GM12878 (cell line): ENCODE measurements at regions not wholly inside any gene's neighbourhood (a gene's known extent, or its start where the extent isn't known, plus 50 kb on each side); places are given as distances from the start of the nearest gene placed in this dataset.

ENCODE experiments used
- ATAC-seq: fragments of 200-7000 bp; cut with Tn5 transposase; 3 replicates; pipeline ENCODE4 v1.9.1; 2020; ENCODE audit warnings: mild to moderate bottlenecking, moderate library complexity
- BruUV-seq: library from RNA; stranded (reverse); fragments of 400-500 nt; replicated peaks from 2 replicates; lab custom pipeline; 2021; lab: Mats Ljungman, UMichigan
- CTCF ChIA-PET: fragments of 300-600 bp; sonication (Branson Sonifier 250); formaldehyde crosslinking; extraction: SDS; loops from one replicate; lab custom pipeline; 2021; ENCODE audit warnings: inconsistent platforms; lab: Yijun Ruan, JAX
- POLR2A ChIA-PET: fragments of 350-600 bp; formaldehyde crosslinking; extraction: SDS; loops from one replicate; lab custom pipeline; 2021; ENCODE audit warnings: inconsistent platforms; lab: Charles Lee
- RAD21 ChIA-PET: fragments of 300-600 bp; sonication (Branson Sonifier 250); formaldehyde crosslinking; loops from one replicate; lab custom pipeline; 2023; ENCODE audit warnings: antibody characterized with exemption; ENCODE audit not compliant: unreplicated experiment; lab: Charles Lee
- SMC1A ChIA-PET: fragments of 300-600 bp; sonication (Branson Sonifier 250); formaldehyde crosslinking; loops from one replicate; lab custom pipeline; 2023; ENCODE audit not compliant: unreplicated experiment, uncharacterized antibody; lab: Charles Lee
- DNase-seq: peaks from one replicate; pipeline ENCODE4 v3.0.0-alpha.2; 2011; ENCODE audit warnings: low read depth, low spot score
- FAIRE-seq: peaks from 3 replicates; lab custom pipeline; 2011; peaks lifted over from hg19 to GRCh38; lab: Jason Lieb, UNC
- H2AFZ ChIP-seq: 2 replicates; pipeline ENCODE4 v1.6.0; 2011; ENCODE audit warnings: low read depth, low read length, control low read depth; ENCODE audit not compliant: control insufficient read depth
- H3K27ac ChIP-seq: 2 replicates; pipeline ENCODE4 v1.5.1; 2011; ENCODE audit warnings: control low read depth; ENCODE audit not compliant: control insufficient read depth, insufficient read depth
- H3K27me3 ChIP-seq, 2 experiments: replicated peaks in 1 of 2; 2 replicates each; pipeline versions ENCODE4 v1.6.0 to v1.6.1; 2011; ENCODE audit warnings: low read length in 1 of 2; ENCODE audit not compliant: control insufficient read depth in 2 of 2, insufficient read depth in 2 of 2
- H3K36me3 ChIP-seq, 2 experiments: 2 replicates each; pipeline ENCODE4 v1.5.1; 2011; ENCODE audit warnings: low read length in 1 of 2; ENCODE audit not compliant: control insufficient read depth in 2 of 2, insufficient read depth in 2 of 2
- H3K4me1 ChIP-seq: 2 replicates; pipeline ENCODE4 v1.6.1; 2011; ENCODE audit warnings: mild to moderate bottlenecking, low read length, moderate library complexity, mixed read lengths; ENCODE audit not compliant: control insufficient read depth, insufficient read depth
- H3K4me2 ChIP-seq: 2 replicates; pipeline ENCODE4 v1.6.0; 2011; ENCODE audit warnings: control low read depth; ENCODE audit not compliant: control insufficient read depth, insufficient read depth
- H3K4me3 ChIP-seq: fragments of 200-600 bp; sonication (generic); 2 replicates; pipeline ENCODE4 v1.5.1; 2016
- H3K79me2 ChIP-seq: 2 replicates; pipeline ENCODE4 v1.6.0; 2011; ENCODE audit warnings: low read length; ENCODE audit not compliant: control insufficient read depth, insufficient read depth
- H3K9ac ChIP-seq: 2 replicates; pipeline ENCODE4 v1.8.0; 2011; ENCODE audit warnings: low read length, control low read depth, mixed read lengths; ENCODE audit not compliant: control insufficient read depth, insufficient read depth
- H3K9me3 ChIP-seq: replicated peaks from 3 replicates; pipeline ENCODE4 v1.5.1; 2011; ENCODE audit warnings: mild to moderate bottlenecking, low read length; ENCODE audit not compliant: control insufficient read depth, insufficient read depth
- H4K20me1 ChIP-seq: 2 replicates; pipeline ENCODE4 v1.6.0; 2011; ENCODE audit not compliant: control insufficient read depth, insufficient read depth
- ASH2L ChIP-seq: fragments of 300-600, 200-600 bp; sonication (generic); IDR thresholded peaks from 2 replicates; pipeline ENCODE4 v1.6.1; 2017; ENCODE audit warnings: low read depth, mild to moderate bottlenecking, borderline replicate concordance
- ATF7 ChIP-seq: fragments of 450-650 bp; IDR thresholded peaks from 2 replicates; pipeline ENCODE4 v1.6.1; 2016; ENCODE audit warnings: low read depth, mild to moderate bottlenecking
- CBX5 ChIP-seq: sonication (generic); IDR thresholded peaks from 2 replicates; pipeline ENCODE4 v1.6.1; 2016; ENCODE audit warnings: low read depth, moderate library complexity, mild to moderate bottlenecking, inconsistent platforms
- CREB1 ChIP-seq: IDR thresholded peaks from 2 replicates; pipeline ENCODE4 v1.6.1; 2012; ENCODE audit warnings: low read depth, mild to moderate bottlenecking, inconsistent platforms
- E4F1 ChIP-seq: fragments of 450-650 bp; IDR thresholded peaks from 2 replicates; pipeline ENCODE4 v1.6.1; 2018; ENCODE audit warnings: borderline replicate concordance, mild to moderate bottlenecking; ENCODE audit not compliant: partially characterized antibody
- FOXM1 ChIP-seq: IDR thresholded peaks from 2 replicates; pipeline ENCODE4 v1.6.1; 2012; ENCODE audit warnings: low read depth, mild to moderate bottlenecking, inconsistent platforms, low read length, moderate library complexity
- HDAC6 ChIP-seq: fragments of 200-600 bp; sonication (generic); IDR thresholded peaks from one replicate; pipeline ENCODE4 v1.8.0; 2017; ENCODE audit warnings: antibody characterized with exemption; ENCODE audit not compliant: unreplicated experiment
- MEF2A ChIP-seq: IDR thresholded peaks from 2 replicates; pipeline ENCODE4 v1.6.1; 2011; ENCODE audit warnings: low read depth, mild to moderate bottlenecking, low read length, moderate library complexity; ENCODE audit not compliant: insufficient read depth
- NR2C1 ChIP-seq: fragments of 450-650 bp; IDR thresholded peaks from 2 replicates; pipeline ENCODE4 v1.6.1; 2017; ENCODE audit warnings: antibody characterized with exemption, mild to moderate bottlenecking, moderate library complexity
- POLR2A ChIP-seq: IDR thresholded peaks from 2 replicates; pipeline ENCODE4 v1.6.1; 2011; ENCODE audit warnings: low read depth, mild to moderate bottlenecking, low read length
- RB1 ChIP-seq: fragments of 450-650 bp; formaldehyde crosslinking; IDR thresholded peaks from 2 replicates; pipeline ENCODE4 v1.6.1; 2017; ENCODE audit warnings: mild to moderate bottlenecking, borderline replicate concordance
- RBBP5 ChIP-seq: fragments of 200-600 bp; sonication (generic); conservative IDR thresholded peaks from 2 replicates; pipeline ENCODE4 v1.6.1; 2016
- SMAD1 ChIP-seq: fragments of 450-650 bp; IDR thresholded peaks from 2 replicates; pipeline ENCODE4 v1.6.1; 2018; ENCODE audit warnings: mild to moderate bottlenecking, low read depth; ENCODE audit not compliant: partially characterized antibody
- SMAD5 ChIP-seq: IDR thresholded peaks from 2 replicates; pipeline ENCODE4 v1.6.1; 2016; ENCODE audit warnings: antibody characterized with exemption, low read depth
- SREBF2 ChIP-seq: IDR thresholded peaks from 2 replicates; pipeline ENCODE4 v1.6.1; 2012; ENCODE audit warnings: mild to moderate bottlenecking, low read length
- YY1 ChIP-seq: IDR thresholded peaks from 2 replicates; pipeline ENCODE4 v1.6.1; 2011; ENCODE audit warnings: low read depth, mild to moderate bottlenecking, low read length
- ZNF217 ChIP-seq: fragments of 450-650 bp; IDR thresholded peaks from 2 replicates; pipeline ENCODE4 v1.6.1; 2017; ENCODE audit warnings: antibody characterized with exemption, mild to moderate bottlenecking
- ZSCAN29 ChIP-seq: fragments of 450-650 bp; IDR thresholded peaks from 2 replicates; pipeline ENCODE4 v1.6.1; 2017; ENCODE audit warnings: mild to moderate bottlenecking, moderate library complexity
- WGBS: methylation state at CpG from one replicate; pipeline ENCODE4 v1.1.6; 2016; ENCODE audit warnings: low lambda C conversion rate; ENCODE audit not compliant: insufficient replicate concordance, insufficient coverage; ENCODE audit errors: missing lambda C conversion rate; 5-methylcytosine and 5-hydroxymethylcytosine counted together
- in situ Hi-C: fragments of 300-500 bp; cut with MboI; formaldehyde crosslinking; loops from 9 replicates; pipeline ENCODE4 v1.14.3; 2018; ENCODE audit warnings: mixed read lengths
- intact Hi-C: fragments of 100-400 bp; cut with micrococcal nuclease; formaldehyde crosslinking; loops from one replicate; pipeline ENCODE4 v1.14.2; 2022; ENCODE audit not compliant: unreplicated experiment

GRCh38 chr2:6760132-6760531 is 105.6 kb downstream of the CMPK2 start:
- no peaks in the 10 kb centered on the region for H3K79me2 ChIP-seq
- TF ChIP-seq CREB1, result no peak
- TF ChIP-seq SMAD5, result no peak
- TF ChIP-seq ZSCAN29, result no peak
- TF ChIP-seq RBBP5, result no peak
- TF ChIP-seq, all 136 proteins: peak for 0
- ChIA-PET SMC1A (no interaction called here), CTCF (no interaction called here), RAD21 (no interaction called here), POLR2A (no interaction called here)
- H3K36me3 ChIP-seq, result no peaks in the 10 kb centered on the region
- no peak overlapping the region for H3K9ac ChIP-seq
- H3K4me3 ChIP-seq, result no peak overlapping the region
- no peak overlapping the region for H2AFZ ChIP-seq
- H3K9me3 ChIP-seq, result no peaks in the 10 kb centered on the region
- intact Hi-C loops (no loop called here), in situ Hi-C loops (no loop called here)
- 50% methylated on average over 5 of the region's 5 CpGs for WGBS
- DNase-seq, result no peak
- H3K27ac ChIP-seq, result no peak overlapping the region
- H3K4me2 ChIP-seq, result no peak overlapping the region
- H3K4me1 ChIP-seq, result no peaks in the 10 kb centered on the region
- no TSS peak for BruUV-seq
- H3K27me3 ChIP-seq, result peaks cover 0 to 3% of the 10 kb centered on the region in 2 experiments; a peak in 3 of 4 replicates
- FAIRE-seq, result no peak
- ATAC-seq, result no peak
- H4K20me1 ChIP-seq, result no peaks in the 10 kb centered on the region

- CTCF ChIA-PET, result no interaction called here
Measured at GRCh38 chr2:6764968-6765723, 100.6 kb downstream of the CMPK2 start.

More at GRCh38 chr2:6764968-6765723, 100.6 kb downstream of the CMPK2 start:
- in situ Hi-C loops, result no loop called here
- Histone ChIP-seq H3K4me1 (no peaks in the 10 kb centered on the region), H2AFZ (no peak overlapping the region), H3K36me3 (no peaks in the 10 kb centered on the region), H3K27me3 (no peaks in the 10 kb centered on the region; a peak in 2 of 4 replicates), H3K9ac (no peak overlapping the region), H3K4me2 (no peak overlapping the region), H4K20me1 (no peaks in the 10 kb centered on the region), H3K79me2 (no peaks in the 10 kb centered on the region), H3K9me3 (no peaks in the 10 kb centered on the region), H3K4me3 (no peak overlapping the region), H3K27ac (no peak overlapping the region)
- POLR2A ChIA-PET, result no interaction called here
- intact Hi-C loops, result no loop called here
- ATAC-seq, result no peak
- TF ChIP-seq ATF7 (no peak), SREBF2 (no peak), RB1 (no peak), E4F1 (no peak), CBX5 (no peak), FOXM1 (no peak), RBBP5 (no peak), ZSCAN29 (no peak), SMAD1 (no peak), ZNF217 (no peak), YY1 (no peak), NR2C1 (no peak), ASH2L (no peak), HDAC6 (no peak), POLR2A (no peak), MEF2A (no peak)
- WGBS, result 63% methylated on average over 9 of the region's 9 CpGs
- RAD21 ChIA-PET, result no interaction called here
- no TSS peak for BruUV-seq
- DNase-seq, result no peak
- SMC1A ChIA-PET, result interaction anchor here (1.0 kb wide), 1 partner anchor 8 kb away, joined by 3 read pairs; no protein-coding TSS in a partner anchor
- no peak for FAIRE-seq
